HEK293 (cell line): ENCODE measurements at regions not wholly inside any gene's neighbourhood (a gene's known extent, or its start where the extent isn't known, plus 50 kb on each side); places are given as distances from the start of the nearest gene placed in this dataset.

Source experiments
- CTCF ChIA-PET: fragments of 350-600 bp; formaldehyde crosslinking; extraction: SDS; loops from one replicate; lab custom pipeline; 2021; ENCODE audit warnings: antibody characterized with exemption; lab: Yijun Ruan, JAX
- POLR2A ChIA-PET: fragments of 300-600 bp; formaldehyde crosslinking; extraction: SDS; loops from one replicate; lab custom pipeline; 2020; ENCODE audit warnings: antibody characterized with exemption, inconsistent platforms; lab: Yijun Ruan, JAX
- H3K27ac ChIP-seq: fragments of 200-500 bp; sonication (Bioruptor generic); 2 replicates; pipeline ENCODE4 v1.5.1; 2014; ENCODE audit warnings: low read depth, low read length, control low read depth, inconsistent platforms; ENCODE audit errors: extremely low read depth
- H3K36me3 ChIP-seq, 2 experiments: fragments of 200-500 bp in 1 of 2; sonication (Bioruptor generic) in 1 of 2; 1 replicate in 1 of 2; 2 replicates in 1 of 2; pipeline ENCODE4 v1.5.1; 2014 to 2017; ENCODE audit warnings: inconsistent platforms in 2 of 2, low read length in 2 of 2; ENCODE audit not compliant: control insufficient read depth in 2 of 2, insufficient read depth in 1 of 2
- H3K4me1 ChIP-seq: fragments of 200-500 bp; sonication (Bioruptor generic); 2 replicates; pipeline ENCODE4 v1.5.1; 2014; ENCODE audit warnings: mild to moderate bottlenecking, low read length, inconsistent platforms; ENCODE audit not compliant: control insufficient read depth, insufficient read depth
- H3K4me3 ChIP-seq: 2 replicates; pipeline ENCODE4 v1.5.1; 2011; ENCODE audit warnings: low read depth, mild to moderate bottlenecking, control low read depth, low read length, moderate library complexity
- H3K9me3 ChIP-seq: fragments of 200-500 bp; sonication (Bioruptor generic); 2 replicates; pipeline ENCODE4 v1.5.1; 2014; ENCODE audit warnings: low read depth, low read length, inconsistent platforms; ENCODE audit not compliant: control insufficient read depth, insufficient read depth
- KLF8 ChIP-seq: fragments of 450-650 bp; formaldehyde crosslinking; IDR thresholded peaks from 2 replicates; pipeline ENCODE4 v1.5.1; 2016; ENCODE audit warnings: missing biosample characterization, missing genetic modification characterization
- MZF1 ChIP-seq: fragments of 450-650 bp; formaldehyde crosslinking; IDR thresholded peaks from 2 replicates; pipeline ENCODE4 v1.5.1; 2017; ENCODE audit warnings: missing biosample characterization, missing genetic modification characterization, borderline replicate concordance
- PRDM10 ChIP-seq: fragments of 450-650 bp; formaldehyde crosslinking; IDR thresholded peaks from 2 replicates; pipeline ENCODE4 v1.5.1; 2016; ENCODE audit warnings: missing biosample characterization, missing genetic modification characterization
- REST ChIP-seq: fragments of 450-650 bp; formaldehyde crosslinking; IDR thresholded peaks from 2 replicates; pipeline ENCODE4 v1.5.1; 2016; ENCODE audit warnings: missing biosample characterization, missing genetic modification characterization
- SP2 ChIP-seq: fragments of 450-650 bp; formaldehyde crosslinking; IDR thresholded peaks from 2 replicates; pipeline ENCODE4 v1.5.1; 2016; ENCODE audit warnings: missing biosample characterization, missing genetic modification characterization
- SP3 ChIP-seq: fragments of 450-650 bp; formaldehyde crosslinking; IDR thresholded peaks from 2 replicates; pipeline ENCODE4 v1.5.1; 2016; ENCODE audit warnings: missing biosample characterization, missing genetic modification characterization
- TRIM28 ChIP-seq: IDR thresholded peaks from 2 replicates; pipeline ENCODE4 v1.6.1; 2011; ENCODE audit warnings: low read length, control low read depth, borderline replicate concordance
- WT1 ChIP-seq: fragments of 450-650 bp; formaldehyde crosslinking; IDR thresholded peaks from 2 replicates; pipeline ENCODE4 v1.5.1; 2016; ENCODE audit warnings: missing biosample characterization, missing genetic modification characterization
- ZBTB21 ChIP-seq: fragments of 450-650 bp; formaldehyde crosslinking; IDR thresholded peaks from 2 replicates; pipeline ENCODE4 v1.5.1; 2017; ENCODE audit warnings: missing biosample characterization, missing genetic modification characterization
- ZFP3 ChIP-seq: fragments of 450-650 bp; formaldehyde crosslinking; IDR thresholded peaks from 2 replicates; pipeline ENCODE4 v1.5.1; 2016; ENCODE audit warnings: low read depth, missing biosample characterization, missing genetic modification characterization
- ZNF112 ChIP-seq: fragments of 450-650 bp; formaldehyde crosslinking; IDR thresholded peaks from 2 replicates; pipeline ENCODE4 v1.5.0; 2017; ENCODE audit warnings: missing biosample characterization, missing genetic modification characterization
- ZNF121 ChIP-seq: fragments of 450-650 bp; formaldehyde crosslinking; IDR thresholded peaks from 2 replicates; pipeline ENCODE4 v1.5.1; 2016; ENCODE audit warnings: missing biosample characterization, missing genetic modification characterization
- ZNF148 ChIP-seq: fragments of 450-650 bp; formaldehyde crosslinking; IDR thresholded peaks from 2 replicates; pipeline ENCODE4 v1.5.0; 2017; ENCODE audit warnings: missing biosample characterization, missing genetic modification characterization, borderline replicate concordance
- ZNF174 ChIP-seq: fragments of 450-650 bp; formaldehyde crosslinking; IDR thresholded peaks from 2 replicates; pipeline ENCODE4 v1.5.0; 2017; ENCODE audit warnings: missing biosample characterization, mild to moderate bottlenecking, missing genetic modification characterization
- ZNF214 ChIP-seq: fragments of 450-650 bp; formaldehyde crosslinking; IDR thresholded peaks from 2 replicates; pipeline ENCODE4 v1.5.1; 2017; ENCODE audit warnings: missing biosample characterization, mild to moderate bottlenecking, missing genetic modification characterization, borderline replicate concordance
- ZNF324 ChIP-seq: fragments of 450-650 bp; formaldehyde crosslinking; IDR thresholded peaks from 2 replicates; pipeline ENCODE4 v1.5.1; 2016; ENCODE audit warnings: missing biosample characterization, missing genetic modification characterization
- ZNF391 ChIP-seq: fragments of 450-650 bp; formaldehyde crosslinking; IDR thresholded peaks from 2 replicates; pipeline ENCODE4 v1.5.1; 2016; ENCODE audit warnings: low read depth, missing biosample characterization, missing genetic modification characterization, borderline replicate concordance
- ZNF510 ChIP-seq: fragments of 450-650 bp; formaldehyde crosslinking; IDR thresholded peaks from 2 replicates; pipeline ENCODE4 v1.5.1; 2018; ENCODE audit warnings: mild to moderate bottlenecking, missing genetic modification characterization, missing biosample characterization; ENCODE audit not compliant: insufficient replicate concordance
- ZNF596 ChIP-seq: fragments of 450-650 bp; IDR thresholded peaks from 2 replicates; pipeline ENCODE4 v1.5.0; 2018; ENCODE audit warnings: missing biosample characterization, mild to moderate bottlenecking, missing genetic modification characterization, moderate library complexity
- ZNF629 ChIP-seq: fragments of 450-650 bp; formaldehyde crosslinking; IDR thresholded peaks from 2 replicates; pipeline ENCODE4 v1.5.1; 2017; ENCODE audit warnings: missing biosample characterization, missing genetic modification characterization
- ZNF645 ChIP-seq: fragments of 450-650 bp; formaldehyde crosslinking; IDR thresholded peaks from 2 replicates; pipeline ENCODE4; 2016; ENCODE audit warnings: missing biosample characterization, missing genetic modification characterization
- ZNF654 ChIP-seq: fragments of 450-650 bp; formaldehyde crosslinking; IDR thresholded peaks from 2 replicates; pipeline ENCODE4 v1.5.1; 2016; ENCODE audit warnings: low read depth, missing biosample characterization, missing genetic modification characterization
- ZNF701 ChIP-seq: fragments of 450-650 bp; formaldehyde crosslinking; IDR thresholded peaks from 2 replicates; pipeline ENCODE4 v1.5.1; 2016; ENCODE audit warnings: missing biosample characterization, missing genetic modification characterization
- ZNF776 ChIP-seq: fragments of 450-650 bp; formaldehyde crosslinking; IDR thresholded peaks from 2 replicates; pipeline ENCODE4 v1.5.0; 2017; ENCODE audit warnings: missing biosample characterization, missing genetic modification characterization, borderline replicate concordance
- ZNF785 ChIP-seq: fragments of 450-650 bp; formaldehyde crosslinking; IDR thresholded peaks from 2 replicates; pipeline ENCODE4 v1.5.1; 2016; ENCODE audit warnings: missing biosample characterization, missing genetic modification characterization
- ZSCAN30 ChIP-seq: fragments of 450-650 bp; IDR thresholded peaks from 2 replicates; pipeline ENCODE4 v1.5.1; 2018; ENCODE audit warnings: missing biosample characterization, mild to moderate bottlenecking, missing genetic modification characterization, moderate library complexity

GRCh38 chr16:75798714-75799113, 72.4 kb upstream of the CPHXL start (continued):
- no peak for TF ChIP-seq PRDM10
- TF ChIP-seq ZNF174, result no peak
- TF ChIP-seq ZNF391 (tag by site-specific recombination), result no peak
- TF ChIP-seq ZNF121 (tag by site-specific recombination), result no peak
- no peak for TF ChIP-seq ZNF510
- no peak for TF ChIP-seq REST (tag by site-specific recombination)
- TF ChIP-seq SP2 (tag by site-specific recombination), result no peak
- TF ChIP-seq ZNF214 (tag by site-specific recombination), result no peak
- no peak for TF ChIP-seq ZNF324 (tag by site-specific recombination)
- TF ChIP-seq TRIM28, result no peak
- TF ChIP-seq ZFP3 (tag by site-specific recombination), result no peak
- no peak for TF ChIP-seq WT1 (tag by site-specific recombination)
- no peak for TF ChIP-seq ZNF785
- TF ChIP-seq MZF1 (tag by site-specific recombination), result no peak
- TF ChIP-seq, all 188 proteins: peak for 0

GRCh38 chr16:75801307-75801706, 75.0 kb upstream of the CPHXL start:
- Histone ChIP-seq H3K4me1 (no peaks in the 10 kb centered on the region), H3K27ac (no peak overlapping the region), H3K36me3 (no peaks in the 10 kb centered on the region), H3K9me3 (no peaks in the 10 kb centered on the region), H3K4me3 (no peak overlapping the region)
- ChIA-PET CTCF (interaction anchor here (0.6 to 2.3 kb wide), 2 partner anchors 14 to 187 kb away, joined by 3 to 5 read pairs; no protein-coding TSS in a partner anchor), POLR2A (no interaction called here)
- TF ChIP-seq ZBTB21 (no peak), ZNF654 (peak; percentile 15; the same call in 1 of the 2 replicates)

- Histone ChIP-seq H3K9me3 (no peaks in the 10 kb centered on the region), H3K27ac (no peak overlapping the region), H3K4me1 (no peaks in the 10 kb centered on the region), H3K36me3 (no peaks in the 10 kb centered on the region), H3K4me3 (no peak overlapping the region)
- POLR2A ChIA-PET, result no interaction called here
- CTCF ChIA-PET, result no interaction called here
- no peak for TF ChIP-seq ZNF701 (tag by site-specific recombination)
- no peak for TF ChIP-seq ZNF645
- no peak for TF ChIP-seq KLF8 (tag by site-specific recombination)
- no peak for TF ChIP-seq ZNF148
- TF ChIP-seq ZSCAN30 (tag by site-specific recombination), result no peak
- no peak for TF ChIP-seq ZNF776 (tag by site-specific recombination)
- TF ChIP-seq ZNF629 (tag by site-specific recombination), result no peak
- TF ChIP-seq ZNF596 (tag by site-specific recombination), result no peak
- no peak for TF ChIP-seq SP3
- TF ChIP-seq ZNF112 (tag by site-specific recombination), result no peak
Measured at GRCh38 chr16:75803753-75804152, 77.5 kb upstream of the CPHXL start.
